ENCODE measurements at regions not wholly inside any gene's neighbourhood (a gene's known extent, or its start where the extent isn't known, plus 50 kb on each side); places are given as distances from the start of the nearest gene placed in this dataset.

DNA sequence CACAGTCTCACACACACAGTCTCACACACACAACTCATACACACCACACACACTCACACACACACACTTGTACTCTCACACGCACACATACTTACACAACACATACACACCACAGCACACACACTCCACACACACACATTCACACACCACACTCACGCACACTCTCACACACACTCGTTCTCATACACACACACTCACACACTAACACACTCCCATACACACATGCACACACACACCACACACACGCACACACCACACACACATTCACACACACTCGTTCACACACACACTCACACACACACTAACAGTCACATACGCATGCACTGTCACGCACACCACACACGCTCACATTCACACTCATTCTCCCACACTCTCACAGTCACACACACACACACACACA, 109.8 kb downstream of the PRLHR start:
- BruUV-seq (replicated peaks) = no TSS peak
- Mint-ChIP-seq H3K27ac (ENCODE audit: unreplicated experiment) (no peak overlapping the region), H3K36me3 (ENCODE audit: insufficient read depth, unreplicated experiment) (no peaks in the 10 kb centered on the region), H3K27me3 (ENCODE audit: unreplicated experiment) (no peaks in the 10 kb centered on the region), H3K9me3 (ENCODE audit: low read depth, unreplicated experiment) (peaks cover 17% of the 10 kb centered on the region), H3K4me1 (ENCODE audit: low read depth, unreplicated experiment) (no peaks in the 10 kb centered on the region), H3K4me3 (ENCODE audit: low read depth, unreplicated experiment) (no peak overlapping the region)
- intact Hi-C loops (cut with micrococcal nuclease; ENCODE audit: unreplicated experiment) = no loop called here
- TF ChIP-seq, protein P1, sequence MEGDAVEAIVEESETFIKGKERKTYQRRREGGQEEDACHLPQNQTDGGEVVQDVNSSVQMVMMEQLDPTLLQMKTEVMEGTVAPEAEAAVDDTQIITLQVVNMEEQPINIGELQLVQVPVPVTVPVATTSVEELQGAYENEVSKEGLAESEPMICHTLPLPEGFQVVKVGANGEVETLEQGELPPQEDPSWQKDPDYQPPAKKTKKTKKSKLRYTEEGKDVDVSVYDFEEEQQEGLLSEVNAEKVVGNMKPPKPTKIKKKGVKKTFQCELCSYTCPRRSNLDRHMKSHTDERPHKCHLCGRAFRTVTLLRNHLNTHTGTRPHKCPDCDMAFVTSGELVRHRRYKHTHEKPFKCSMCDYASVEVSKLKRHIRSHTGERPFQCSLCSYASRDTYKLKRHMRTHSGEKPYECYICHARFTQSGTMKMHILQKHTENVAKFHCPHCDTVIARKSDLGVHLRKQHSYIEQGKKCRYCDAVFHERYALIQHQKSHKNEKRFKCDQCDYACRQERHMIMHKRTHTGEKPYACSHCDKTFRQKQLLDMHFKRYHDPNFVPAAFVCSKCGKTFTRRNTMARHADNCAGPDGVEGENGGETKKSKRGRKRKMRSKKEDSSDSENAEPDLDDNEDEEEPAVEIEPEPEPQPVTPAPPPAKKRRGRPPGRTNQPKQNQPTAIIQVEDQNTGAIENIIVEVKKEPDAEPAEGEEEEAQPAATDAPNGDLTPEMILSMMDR (IDR thresholded peaks at IDR 0.05; ENCODE audit: unreplicated experiment) = no peak
- DNase-seq = no peak
- CTCF ChIA-PET = no interaction called here

DNA sequence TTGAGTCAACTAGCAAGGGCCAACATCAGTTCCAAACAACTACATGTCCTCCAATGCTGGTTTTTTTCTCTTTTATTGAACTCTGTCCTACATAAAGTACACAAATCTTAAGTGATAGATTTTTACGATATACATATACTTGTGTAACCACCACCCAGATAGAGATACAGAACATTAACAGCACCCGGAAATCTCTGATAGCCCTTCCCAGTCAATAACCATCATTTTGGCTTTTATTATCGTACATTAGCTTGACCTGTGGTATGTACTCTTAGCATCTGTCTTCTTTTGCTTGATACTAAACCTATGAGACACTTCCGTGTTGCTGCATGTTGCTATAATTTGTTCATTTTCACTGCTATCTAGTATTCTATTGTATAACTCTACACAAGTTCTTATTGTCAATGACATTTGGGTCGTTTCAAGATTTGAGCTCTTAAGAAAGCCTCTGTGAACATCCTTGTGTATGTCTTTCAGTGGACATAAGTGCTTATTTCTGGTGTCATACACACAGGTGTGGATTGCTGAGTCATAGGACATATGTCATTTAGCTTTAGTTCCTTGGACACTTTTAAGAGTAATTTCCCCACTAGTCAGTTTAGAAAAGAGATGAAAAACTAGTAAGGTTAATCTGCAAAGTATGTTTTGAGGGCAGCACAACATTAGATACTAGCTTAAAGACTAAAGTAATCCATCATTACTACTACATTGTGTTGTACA, 111.1 kb downstream of the PRLHR start:
- CTCF ChIA-PET = interaction anchor here (0.5 kb wide), 1 partner anchor 742 kb away, joined by 3 read pairs; no protein-coding TSS in a partner anchor
- DNase-seq = no peak
- Mint-ChIP-seq H3K9me3 (ENCODE audit: low read depth, unreplicated experiment) (peaks cover 15% of the 10 kb centered on the region), H3K36me3 (ENCODE audit: insufficient read depth, unreplicated experiment) (no peaks in the 10 kb centered on the region), H3K4me1 (ENCODE audit: low read depth, unreplicated experiment) (no peaks in the 10 kb centered on the region), H3K27ac (ENCODE audit: unreplicated experiment) (no peak overlapping the region), H3K4me3 (ENCODE audit: low read depth, unreplicated experiment) (no peak overlapping the region), H3K27me3 (ENCODE audit: unreplicated experiment) (no peaks in the 10 kb centered on the region)
- BruUV-seq (replicated peaks) = no TSS peak
- TF ChIP-seq, protein P1 (IDR thresholded peaks at IDR 0.05; ENCODE audit: unreplicated experiment) = no peak
- intact Hi-C loops (cut with micrococcal nuclease; ENCODE audit: unreplicated experiment) = no loop called here

DNA sequence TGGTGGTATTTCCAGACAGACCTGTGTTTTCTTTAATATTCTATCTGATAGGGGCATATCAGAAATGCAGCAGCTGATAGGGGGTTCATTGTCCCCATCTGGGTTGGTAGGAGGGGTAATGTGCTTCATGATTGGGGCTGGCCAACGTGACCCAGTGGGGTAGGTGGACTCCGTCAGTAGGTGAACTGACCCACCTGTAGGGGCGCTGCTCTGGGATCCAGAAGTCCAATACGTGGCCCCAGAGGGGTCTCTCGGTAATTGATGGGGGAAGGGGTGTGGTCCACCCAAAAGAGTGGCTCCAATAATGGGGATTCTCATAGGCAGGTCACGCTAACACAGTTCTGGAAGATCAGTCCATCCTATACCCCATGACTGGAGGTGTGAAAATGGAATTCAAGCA, 112.0 kb downstream of the PRLHR start:
- TF ChIP-seq, protein P1 (IDR thresholded peaks at IDR 0.05; ENCODE audit: unreplicated experiment) = no peak
- CTCF ChIA-PET = no interaction called here
- H3K27me3 Mint-ChIP-seq (ENCODE audit: unreplicated experiment) = no peaks in the 10 kb centered on the region
- H3K9me3 Mint-ChIP-seq (ENCODE audit: low read depth, unreplicated experiment) = peaks cover 8% of the 10 kb centered on the region
- no peak overlapping the region for H3K27ac Mint-ChIP-seq (ENCODE audit: unreplicated experiment)
- H3K36me3 Mint-ChIP-seq (ENCODE audit: insufficient read depth, unreplicated experiment) = no peaks in the 10 kb centered on the region
- DNase-seq = no peak
- intact Hi-C loops (cut with micrococcal nuclease; ENCODE audit: unreplicated experiment) = no loop called here
- H3K4me1 Mint-ChIP-seq (ENCODE audit: low read depth, unreplicated experiment) = no peaks in the 10 kb centered on the region
- BruUV-seq (replicated peaks) = no TSS peak
- H3K4me3 Mint-ChIP-seq (ENCODE audit: low read depth, unreplicated experiment) = no peak overlapping the region

DNA sequence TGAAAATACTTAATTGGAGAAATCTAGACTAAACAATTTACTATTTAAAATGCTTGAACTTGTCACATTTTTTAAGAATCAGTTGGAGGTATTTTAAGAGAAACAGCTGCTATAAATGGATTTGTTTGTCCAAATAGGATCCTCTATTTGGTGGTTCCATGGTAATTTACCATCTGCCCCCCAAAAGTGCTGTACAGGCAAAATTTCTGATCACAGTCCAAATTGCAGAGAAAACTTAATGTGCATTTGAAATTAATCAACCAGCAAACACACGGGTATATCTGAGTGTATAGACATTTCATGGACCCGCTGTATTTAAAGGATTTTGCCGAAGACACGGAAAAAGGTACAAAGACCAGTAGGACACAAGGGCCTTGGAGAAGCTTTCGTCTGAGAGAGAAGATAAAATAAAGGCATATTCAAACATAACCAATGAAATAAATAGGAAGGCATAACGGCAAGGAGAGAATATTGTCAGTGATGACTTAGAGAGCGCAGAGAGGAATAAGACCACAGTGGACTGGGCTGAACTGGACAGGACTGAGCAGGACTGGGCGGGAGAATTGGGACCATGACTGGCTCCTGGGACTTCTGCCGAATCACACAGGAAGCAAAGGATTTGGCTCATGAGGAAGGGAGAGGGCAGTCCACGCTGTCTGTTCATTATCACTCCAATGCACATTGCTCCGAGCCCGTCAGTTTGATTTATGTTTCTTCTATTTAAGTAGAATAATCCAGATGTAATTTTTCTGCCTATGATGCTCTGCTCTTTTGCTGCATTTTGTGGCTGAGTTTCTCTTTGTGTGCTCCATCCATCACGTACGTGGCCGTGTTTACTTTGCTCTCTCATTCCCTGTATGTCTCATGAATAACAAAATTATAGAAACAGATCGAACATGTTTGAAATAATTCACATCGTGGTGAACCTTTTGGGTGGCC, 112.8 kb downstream of the PRLHR start:
- BruUV-seq (replicated peaks) = no TSS peak
- Mint-ChIP-seq H3K27ac (ENCODE audit: unreplicated experiment) (no peak overlapping the region), H3K36me3 (ENCODE audit: insufficient read depth, unreplicated experiment) (no peaks in the 10 kb centered on the region), H3K4me1 (ENCODE audit: low read depth, unreplicated experiment) (no peaks in the 10 kb centered on the region), H3K9me3 (ENCODE audit: low read depth, unreplicated experiment) (peaks cover 8% of the 10 kb centered on the region), H3K4me3 (ENCODE audit: low read depth, unreplicated experiment) (no peak overlapping the region), H3K27me3 (ENCODE audit: unreplicated experiment) (no peaks in the 10 kb centered on the region)
- TF ChIP-seq, protein P1 (IDR thresholded peaks at IDR 0.05; ENCODE audit: unreplicated experiment) = no peak
- DNase-seq = no peak
- CTCF ChIA-PET = no interaction called here
- intact Hi-C loops (cut with micrococcal nuclease; ENCODE audit: unreplicated experiment) = no loop called here

Measured in Calu3 (cell line).